IMR-90 (cell line): ENCODE measurements at regions not wholly inside any gene's neighbourhood (a gene's known extent, or its start where the extent isn't known, plus 50 kb on each side); places are given as distances from the start of the nearest gene placed in this dataset.

Experiments
- ATAC-seq: fragments of 200-7000 bp; cut with Tn5 transposase; 2 replicates; pipeline ENCODE4 v1.9.1; 2020; ENCODE audit warnings: low read depth, mild to moderate bottlenecking, moderate library complexity
- BruUV-seq: library from RNA; stranded (reverse); fragments of 400-500 nt; replicated peaks from 2 replicates; lab custom pipeline; 2021; lab: Mats Ljungman, UMichigan
- CTCF ChIA-PET: fragments of 300-600 bp; formaldehyde crosslinking; extraction: SDS; loops from one replicate; lab custom pipeline; 2021; ENCODE audit warnings: antibody characterized with exemption; lab: Yijun Ruan, JAX
- POLR2A ChIA-PET: fragments of 300-600 bp; sonication (Branson Sonifier 250); formaldehyde crosslinking; loops from one replicate; lab custom pipeline; 2022; ENCODE audit warnings: antibody characterized with exemption; ENCODE audit not compliant: unreplicated experiment; lab: Charles Lee
- DNase-seq: peaks from one replicate; pipeline ENCODE4 v3.0.0; 2013
- H2AFZ ChIP-seq: replicated peaks from 2 replicates; pipeline ENCODE3; 2013; ENCODE audit warnings: low read length, mild to moderate bottlenecking; ENCODE audit not compliant: poor library complexity
- H2AK5ac ChIP-seq: 2 replicates; pipeline ENCODE4 v1.6.1; 2013; ENCODE audit warnings: low read depth, low read length, inconsistent platforms
- H2AK9ac ChIP-seq: replicated peaks from 2 replicates; pipeline ENCODE3; 2013; ENCODE audit warnings: mild to moderate bottlenecking, low read depth, low read length, moderate library complexity; ENCODE audit not compliant: poor library complexity
- H2BK120ac ChIP-seq: 2 replicates; pipeline ENCODE4 v1.6.1; 2013; ENCODE audit warnings: low read depth, low read length, inconsistent platforms
- H2BK15ac ChIP-seq: 3 replicates; pipeline ENCODE4 v1.6.1; 2013; ENCODE audit warnings: low read depth, low read length, inconsistent platforms
- H2BK20ac ChIP-seq: 2 replicates; pipeline ENCODE4 v1.6.1; 2013; ENCODE audit warnings: low read depth, mild to moderate bottlenecking, inconsistent platforms, low read length, moderate library complexity
- H2BK5ac ChIP-seq: 2 replicates; pipeline ENCODE4 v1.6.1; 2013; ENCODE audit warnings: mild to moderate bottlenecking, low read depth, low read length, inconsistent platforms; ENCODE audit not compliant: poor library complexity, severe bottlenecking
- H3K14ac ChIP-seq: replicated peaks from 2 replicates; pipeline ENCODE4 v1.6.1; 2013; ENCODE audit warnings: low read depth, low read length, inconsistent platforms
- H3K18ac ChIP-seq: 2 replicates; pipeline ENCODE4 v1.6.1; 2013; ENCODE audit warnings: low read depth, low read length, control low read depth
- H3K23ac ChIP-seq: 2 replicates; pipeline ENCODE4 v1.6.1; 2013; ENCODE audit warnings: low read depth, low read length, inconsistent platforms
- H3K27ac ChIP-seq: 2 replicates; pipeline ENCODE4 v1.5.1; 2013; ENCODE audit warnings: mild to moderate bottlenecking, control low read depth, low read length; ENCODE audit not compliant: insufficient read depth
- H3K27me3 ChIP-seq: 2 replicates; pipeline ENCODE4 v1.6.1; 2013; ENCODE audit warnings: low read length; ENCODE audit not compliant: control insufficient read depth, insufficient read depth
- H3K36me3 ChIP-seq: 2 replicates; pipeline ENCODE4 v1.6.1; 2013; ENCODE audit warnings: low read length, mixed read lengths; ENCODE audit not compliant: control insufficient read depth, insufficient read depth
- H3K4ac ChIP-seq: 2 replicates; pipeline ENCODE4 v1.6.1; 2013; ENCODE audit warnings: low read depth, low read length, inconsistent platforms
- H3K4me1 ChIP-seq: 2 replicates; pipeline ENCODE4 v1.6.1; 2013; ENCODE audit warnings: low read length, mixed read lengths; ENCODE audit not compliant: control insufficient read depth, insufficient read depth
- H3K4me2 ChIP-seq: 2 replicates; pipeline ENCODE4 v1.6.1; 2013; ENCODE audit warnings: low read depth, mild to moderate bottlenecking, control low read depth, low read length, moderate library complexity
- H3K4me3 ChIP-seq: 2 replicates; pipeline ENCODE4 v1.5.1; 2013; ENCODE audit warnings: low read depth, mild to moderate bottlenecking, control low read depth, low read length, moderate library complexity; ENCODE audit not compliant: insufficient read depth
- H3K56ac ChIP-seq: 2 replicates; pipeline ENCODE4 v1.6.1; 2013; ENCODE audit warnings: low read length, inconsistent platforms; ENCODE audit not compliant: insufficient read depth; ENCODE audit errors: extremely low read depth
- H3K79me1 ChIP-seq, 2 experiments: 2 replicates each; pipeline ENCODE4 v1.6.1; 2013; ENCODE audit warnings: low read length in 2 of 2, inconsistent platforms in 1 of 2, low read depth in 1 of 2
- H3K9ac ChIP-seq: 2 replicates; pipeline ENCODE4 v1.6.1; 2013; ENCODE audit warnings: low read depth, low read length, control low read depth
- H3K9me1 ChIP-seq: 2 replicates; pipeline ENCODE4 v1.6.1; 2013; ENCODE audit warnings: low read length, inconsistent platforms; ENCODE audit not compliant: insufficient read depth
- H3K9me3 ChIP-seq: 2 replicates; pipeline ENCODE4 v1.6.1; 2013; ENCODE audit warnings: low read length; ENCODE audit not compliant: control insufficient read depth, insufficient read depth
- H4K20me1 ChIP-seq: 2 replicates; pipeline ENCODE4 v1.6.1; 2013; ENCODE audit warnings: low read length, inconsistent platforms; ENCODE audit not compliant: insufficient read depth
- H4K5ac ChIP-seq: 2 replicates; pipeline ENCODE4 v1.6.1; 2013; ENCODE audit warnings: mild to moderate bottlenecking, low read depth, low read length, control low read depth
- H4K8ac ChIP-seq, 2 experiments: 2 replicates each; pipeline ENCODE4 v1.6.1; 2013; ENCODE audit warnings: low read depth in 2 of 2, low read length in 2 of 2, control low read depth in 1 of 2, inconsistent platforms in 1 of 2
- H4K91ac ChIP-seq: 2 replicates; pipeline ENCODE4 v1.6.1; 2013; ENCODE audit warnings: low read depth, low read length, inconsistent platforms; ENCODE audit not compliant: insufficient read depth
- BHLHE40 ChIP-seq: fragments of 150-350 bp; IDR thresholded peaks from 2 replicates; pipeline ENCODE4 v1.6.1; 2016; ENCODE audit warnings: mild to moderate bottlenecking, low read depth, low read length
- CEBPB ChIP-seq: IDR thresholded peaks from 2 replicates; pipeline ENCODE4 v1.6.1; 2012; ENCODE audit warnings: low read depth, low read length, improper control_type of control experiment
- CHD1 ChIP-seq: IDR thresholded peaks from 2 replicates; pipeline ENCODE4 v1.6.1; 2012; ENCODE audit warnings: low read depth, low read length, improper control_type of control experiment
- FOS ChIP-seq: fragments of 150-350 bp; IDR thresholded peaks from 2 replicates; pipeline ENCODE4 v1.6.1; 2016; ENCODE audit warnings: low read depth, low read length
- MAFK ChIP-seq: IDR thresholded peaks from 2 replicates; pipeline ENCODE4 v1.6.1; 2012; ENCODE audit warnings: low read depth, low read length, improper control_type of control experiment
- MAZ ChIP-seq: IDR thresholded peaks from 2 replicates; pipeline ENCODE4 v1.6.1; 2012; ENCODE audit warnings: low read depth, mild to moderate bottlenecking, low read length, improper control_type of control experiment, moderate library complexity, borderline replicate concordance
- MXI1 ChIP-seq: IDR thresholded peaks from 2 replicates; pipeline ENCODE4 v1.6.1; 2012; ENCODE audit warnings: low read depth, mild to moderate bottlenecking, low read length, moderate library complexity, borderline replicate concordance
- NFE2L2 ChIP-seq: fragments of 150-350 bp; IDR thresholded peaks from 2 replicates; pipeline ENCODE4 v1.6.1; 2016; ENCODE audit warnings: low read depth, mild to moderate bottlenecking, low read length
- POLR2A ChIP-seq: IDR thresholded peaks from 2 replicates; pipeline ENCODE4 v1.6.1; 2012; ENCODE audit warnings: mild to moderate bottlenecking, low read depth, low read length
- RAD21 ChIP-seq: IDR thresholded peaks from 2 replicates; pipeline ENCODE4 v1.6.1; 2012; ENCODE audit warnings: low read length, improper control_type of control experiment
- RCOR1 ChIP-seq: IDR thresholded peaks from 2 replicates; pipeline ENCODE4 v1.6.1; 2012; ENCODE audit warnings: mild to moderate bottlenecking, low read length, improper control_type of control experiment; ENCODE audit not compliant: insufficient replicate concordance
- RFX5 ChIP-seq: IDR thresholded peaks from 2 replicates; pipeline ENCODE4 v1.8.0; 2012; ENCODE audit warnings: low read depth, mild to moderate bottlenecking, low read length, moderate library complexity
- SMC3 ChIP-seq: fragments of 150-350 bp; IDR thresholded peaks from 2 replicates; pipeline ENCODE4 v1.6.1; 2016; ENCODE audit warnings: low read depth, mild to moderate bottlenecking, antibody characterized with exemption, low read length, moderate library complexity
- WGBS, 2 experiments: methylation state at CpG; one replicate each; pipeline versions ENCODE4 v1.1.5 to v1.1.7; 2013; ENCODE audit warnings: missing lambda C conversion rate in 2 of 2; ENCODE audit not compliant: insufficient read length in 1 of 2; ENCODE audit errors: extremely low coverage in 2 of 2; 5-methylcytosine and 5-hydroxymethylcytosine counted together
- dilution Hi-C: fragments of 300-500 bp; cut with HindIII; formaldehyde crosslinking; loops from one replicate; pipeline ENCODE4 v1.14.3; 2018; ENCODE audit warnings: low sequenced_read_pairs; ENCODE audit not compliant: unreplicated experiment
- in situ Hi-C: fragments of 300-500 bp; cut with MboI; formaldehyde crosslinking; loops from 3 replicates; pipeline ENCODE4 v1.14.3; 2019; ENCODE audit warnings: low sequenced_read_pairs, inconsistent platforms, mixed read lengths
- intact Hi-C: fragments of 100-400 bp; cut with micrococcal nuclease; formaldehyde crosslinking; loops from 2 replicates; pipeline ENCODE4 v1.10.0; 2022
- TF ChIP-seq, protein P1 (sequence below): fragments of 150-350 bp; IDR thresholded peaks from 2 replicates; pipeline ENCODE4 v1.6.1; 2016; ENCODE audit warnings: low read depth, mild to moderate bottlenecking, low read length, moderate library complexity, borderline replicate concordance
- TF ChIP-seq, protein P2 (sequence below): fragments of 150-350 bp; IDR thresholded peaks from 2 replicates; pipeline ENCODE4 v1.6.1; 2017; ENCODE audit warnings: mild to moderate bottlenecking, antibody characterized with exemption, low read length, low read depth
- TF ChIP-seq, protein P3 (sequence below): conservative IDR thresholded peaks from 2 replicates; pipeline ENCODE4 v1.5.1; 2012; ENCODE audit warnings: mild to moderate bottlenecking, low read depth, low read length, improper control_type of control experiment

DNA sequence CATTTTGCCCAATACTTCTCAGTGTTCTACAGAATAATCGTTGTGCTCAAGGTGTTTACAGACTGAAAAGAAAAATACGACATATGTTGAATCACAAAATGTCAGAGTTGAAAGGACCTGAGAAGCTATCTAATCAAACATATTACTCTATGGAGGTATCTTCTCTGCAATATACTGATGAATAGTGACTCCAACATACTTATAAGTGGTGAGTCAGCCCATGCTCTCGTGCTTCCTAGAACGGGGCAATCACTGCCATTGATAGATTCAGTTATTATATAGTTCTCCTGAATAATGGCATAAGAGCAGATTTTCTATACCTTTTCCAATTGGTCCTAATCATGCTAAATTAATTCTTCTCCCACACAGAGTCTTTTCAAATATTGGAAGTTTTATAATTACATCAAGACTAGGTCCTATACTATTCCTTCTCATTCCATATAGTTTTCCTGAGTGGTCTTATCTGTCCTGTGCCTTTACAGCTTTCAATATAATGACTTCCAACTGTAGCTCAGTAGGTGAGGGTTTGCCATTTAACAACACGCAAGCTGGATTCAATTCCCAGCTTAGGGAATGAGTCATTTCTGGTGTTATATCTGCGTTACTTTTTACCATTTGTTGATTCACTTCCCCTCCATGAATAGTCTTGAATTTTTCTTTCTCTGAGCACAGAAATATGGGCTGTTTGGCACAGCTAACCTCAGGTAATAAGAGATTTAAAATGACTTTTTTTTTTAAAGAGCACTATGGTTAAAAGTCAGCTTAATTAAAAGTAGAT is 81.1 kb downstream of the PLK2 start:
- H4K8ac ChIP-seq, result no peak overlapping the region
- no TSS peak for BruUV-seq
- no peak overlapping the region for H3K14ac ChIP-seq
- no peak overlapping the region for H4K91ac ChIP-seq
- H3K4me2 ChIP-seq, result no peak overlapping the region
- H3K27ac ChIP-seq, result no peak overlapping the region
- H2AK9ac ChIP-seq, result no peak overlapping the region
- no peak overlapping the region for H3K9ac ChIP-seq
- no peak overlapping the region for H3K23ac ChIP-seq
- DNase-seq (no peak), ATAC-seq (no peak)
- H3K4ac ChIP-seq, result no peak overlapping the region
- no peak for TF ChIP-seq CHD1
- TF ChIP-seq MXI1, result no peak
- TF ChIP-seq POLR2A, result no peak
- TF ChIP-seq CEBPB, result no peak
- TF ChIP-seq MAFK, result no peak
- TF ChIP-seq SMC3, result no peak
- TF ChIP-seq, protein P1, sequence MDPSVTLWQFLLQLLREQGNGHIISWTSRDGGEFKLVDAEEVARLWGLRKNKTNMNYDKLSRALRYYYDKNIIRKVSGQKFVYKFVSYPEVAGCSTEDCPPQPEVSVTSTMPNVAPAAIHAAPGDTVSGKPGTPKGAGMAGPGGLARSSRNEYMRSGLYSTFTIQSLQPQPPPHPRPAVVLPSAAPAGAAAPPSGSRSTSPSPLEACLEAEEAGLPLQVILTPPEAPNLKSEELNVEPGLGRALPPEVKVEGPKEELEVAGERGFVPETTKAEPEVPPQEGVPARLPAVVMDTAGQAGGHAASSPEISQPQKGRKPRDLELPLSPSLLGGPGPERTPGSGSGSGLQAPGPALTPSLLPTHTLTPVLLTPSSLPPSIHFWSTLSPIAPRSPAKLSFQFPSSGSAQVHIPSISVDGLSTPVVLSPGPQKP, result no peak
- TF ChIP-seq, protein P2, sequence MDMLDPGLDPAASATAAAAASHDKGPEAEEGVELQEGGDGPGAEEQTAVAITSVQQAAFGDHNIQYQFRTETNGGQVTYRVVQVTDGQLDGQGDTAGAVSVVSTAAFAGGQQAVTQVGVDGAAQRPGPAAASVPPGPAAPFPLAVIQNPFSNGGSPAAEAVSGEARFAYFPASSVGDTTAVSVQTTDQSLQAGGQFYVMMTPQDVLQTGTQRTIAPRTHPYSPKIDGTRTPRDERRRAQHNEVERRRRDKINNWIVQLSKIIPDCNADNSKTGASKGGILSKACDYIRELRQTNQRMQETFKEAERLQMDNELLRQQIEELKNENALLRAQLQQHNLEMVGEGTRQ, result no peak
- TF ChIP-seq BHLHE40, result no peak
- no peak for TF ChIP-seq FOS
- no peak for TF ChIP-seq NFE2L2
- no peak for TF ChIP-seq RFX5
- no peak for TF ChIP-seq RAD21
- no peak for TF ChIP-seq MAZ
- TF ChIP-seq RCOR1, result no peak
- TF ChIP-seq, protein P3, sequence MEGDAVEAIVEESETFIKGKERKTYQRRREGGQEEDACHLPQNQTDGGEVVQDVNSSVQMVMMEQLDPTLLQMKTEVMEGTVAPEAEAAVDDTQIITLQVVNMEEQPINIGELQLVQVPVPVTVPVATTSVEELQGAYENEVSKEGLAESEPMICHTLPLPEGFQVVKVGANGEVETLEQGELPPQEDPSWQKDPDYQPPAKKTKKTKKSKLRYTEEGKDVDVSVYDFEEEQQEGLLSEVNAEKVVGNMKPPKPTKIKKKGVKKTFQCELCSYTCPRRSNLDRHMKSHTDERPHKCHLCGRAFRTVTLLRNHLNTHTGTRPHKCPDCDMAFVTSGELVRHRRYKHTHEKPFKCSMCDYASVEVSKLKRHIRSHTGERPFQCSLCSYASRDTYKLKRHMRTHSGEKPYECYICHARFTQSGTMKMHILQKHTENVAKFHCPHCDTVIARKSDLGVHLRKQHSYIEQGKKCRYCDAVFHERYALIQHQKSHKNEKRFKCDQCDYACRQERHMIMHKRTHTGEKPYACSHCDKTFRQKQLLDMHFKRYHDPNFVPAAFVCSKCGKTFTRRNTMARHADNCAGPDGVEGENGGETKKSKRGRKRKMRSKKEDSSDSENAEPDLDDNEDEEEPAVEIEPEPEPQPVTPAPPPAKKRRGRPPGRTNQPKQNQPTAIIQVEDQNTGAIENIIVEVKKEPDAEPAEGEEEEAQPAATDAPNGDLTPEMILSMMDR, result no peak
- H3K79me1 ChIP-seq, result no peaks in the 10 kb centered on the region
- ChIA-PET CTCF (interaction anchor here (1.2 kb wide), 1 partner anchor 16 kb away, joined by 3 read pairs; no protein-coding TSS in a partner anchor), POLR2A (no interaction called here)
- no peak overlapping the region for H3K18ac ChIP-seq
- H4K5ac ChIP-seq, result no peak overlapping the region
- no peak overlapping the region for H2AK5ac ChIP-seq
- dilution Hi-C loops (no loop called here), intact Hi-C loops (no loop called here), in situ Hi-C loops (no loop called here)
- no peaks in the 10 kb centered on the region for H3K36me3 ChIP-seq
- H2BK15ac ChIP-seq, result no peak overlapping the region
- no CpG with 5 or more reads among the region's 6 CpGs for WGBS, 2 experiments
- no peaks in the 10 kb centered on the region for H3K9me1 ChIP-seq
- H2BK120ac ChIP-seq, result no peak overlapping the region
- no peak overlapping the region for H2AFZ ChIP-seq
- H3K4me3 ChIP-seq, result no peak overlapping the region
- no peaks in the 10 kb centered on the region for H4K20me1 ChIP-seq
- H3K9me3 ChIP-seq, result peaks cover 9% of the 10 kb centered on the region; the same call in 1 of the 2 replicates
- H3K4me1 ChIP-seq, result no peaks in the 10 kb centered on the region
- H2BK5ac ChIP-seq, result no peak overlapping the region
- H3K56ac ChIP-seq, result no peak overlapping the region
- no peaks in the 10 kb centered on the region for H3K27me3 ChIP-seq
- no peak overlapping the region for H2BK20ac ChIP-seq
